Hematopoietic multipotent progenitor cell treated with erythropoietin and hydrocortisone succinate and interleukin-3 and kit ligand, for 17 days (in vitro differentiated cells): ENCODE measurements at regions not wholly inside any gene's neighbourhood (a gene's known extent, or its start where the extent isn't known, plus 50 kb on each side); places are given as distances from the start of the nearest gene placed in this dataset.

Source experiments
- DNase-seq: peaks from one replicate; pipeline ENCODE4 v3.0.0-alpha.2; 2015; ENCODE audit warnings: low spot score

- DNase-seq, result no peak
Observed at GRCh38 chr11:119545978-119546915, 123.3 kb upstream of the THY1 start.

- DNase-seq, result no peak
Observed at GRCh38 chr11:119540370-119541125, 117.6 kb upstream of the THY1 start.

- DNase-seq, result no peak
Observed at GRCh38 chr11:119539583-119539982, 116.6 kb upstream of the THY1 start.

- DNase-seq, result no peak
Observed at GRCh38 chr11:119538753-119539152, 115.8 kb upstream of the THY1 start.

- DNase-seq, result no peak
Observed at GRCh38 chr11:119537306-119538253, 114.6 kb upstream of the THY1 start.

DNA sequence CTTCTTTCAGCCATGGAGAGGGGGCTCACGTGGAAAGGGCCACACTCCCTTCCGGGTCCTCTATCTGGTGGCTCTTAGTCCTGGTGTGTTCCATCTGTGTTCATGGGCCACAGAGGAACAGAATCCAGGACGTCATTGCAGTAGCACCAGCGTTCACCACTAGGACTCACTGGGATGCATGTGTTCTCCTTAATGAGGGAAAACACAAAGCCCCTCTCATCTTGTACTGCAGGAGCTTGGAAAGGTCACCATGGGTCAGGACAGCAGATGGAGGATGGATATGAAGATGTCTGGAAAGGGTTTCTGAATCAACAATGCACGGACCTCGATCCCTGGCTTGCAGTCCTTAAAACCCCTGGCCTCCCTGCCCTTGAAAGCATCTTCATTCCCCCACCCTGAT is 113.8 kb upstream of the THY1 start:
- no peak for DNase-seq

DNA sequence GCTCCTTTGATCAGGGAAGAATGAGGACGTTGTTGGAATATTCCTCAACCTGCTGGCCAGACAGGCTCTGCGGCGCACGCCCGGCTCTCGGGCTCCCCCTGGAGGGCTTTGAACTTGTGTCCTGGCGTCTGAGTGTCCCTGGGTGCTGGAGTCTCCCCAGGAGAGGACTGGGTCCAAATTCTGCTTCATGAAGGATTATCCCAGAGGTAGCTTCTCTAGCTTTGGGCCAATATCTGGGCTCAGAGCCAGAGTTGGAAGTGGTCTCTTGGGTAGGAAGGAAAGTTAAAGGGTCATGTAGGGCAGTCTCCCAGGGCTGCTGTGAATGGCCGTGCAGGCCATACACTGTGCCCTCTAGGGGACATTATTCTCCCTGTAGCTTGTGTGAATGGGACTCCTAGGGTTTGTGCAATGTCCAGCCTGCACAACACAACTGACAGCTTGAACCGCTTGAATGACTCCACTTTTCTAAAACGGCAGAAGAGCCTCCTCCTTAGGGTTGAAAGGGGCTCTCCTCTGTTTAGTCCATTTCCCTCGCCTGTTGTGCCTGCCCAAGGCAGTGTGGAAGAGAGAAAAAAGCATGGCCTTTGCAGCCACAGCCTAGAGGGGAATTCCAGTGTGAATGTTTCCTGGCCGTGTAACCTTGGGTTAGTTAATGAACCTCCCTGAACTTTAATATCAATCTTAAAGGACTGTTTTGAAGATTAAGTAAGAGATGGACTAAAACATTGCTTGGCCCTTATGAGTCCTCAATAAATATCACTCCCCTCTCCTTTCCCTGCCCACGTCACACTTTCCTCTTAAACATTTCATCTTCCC is 111.2 kb upstream of the THY1 start:
- peak; percentile 39 for DNase-seq

GRCh38 chr11:119533462-119533861 is 110.5 kb upstream of the THY1 start:
- DNase-seq, result no peak

DNA sequence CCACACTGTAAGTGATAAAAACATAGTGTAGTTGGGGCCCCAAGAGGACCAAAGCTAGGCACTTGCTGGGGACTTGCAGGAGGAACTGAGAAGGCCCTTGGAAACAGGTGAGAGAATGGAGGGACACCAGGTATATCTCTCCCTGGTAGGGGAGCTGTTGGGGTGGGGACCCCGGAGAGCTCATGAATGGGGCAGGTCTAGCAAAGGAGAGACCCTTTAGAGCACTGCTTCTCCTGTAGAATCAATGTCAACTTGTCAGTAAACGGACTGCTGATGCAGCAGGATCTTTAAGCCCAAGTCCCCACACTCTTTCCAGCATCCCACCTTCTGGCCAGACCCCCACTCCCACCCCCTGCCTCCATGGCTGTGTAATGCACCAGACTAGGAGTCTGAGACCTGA is 109.6 kb upstream of the THY1 start:
- DNase-seq, result no peak

- DNase-seq, result no peak
Observed at GRCh38 chr11:119531623-119532022, 108.7 kb upstream of the THY1 start.

DNA sequence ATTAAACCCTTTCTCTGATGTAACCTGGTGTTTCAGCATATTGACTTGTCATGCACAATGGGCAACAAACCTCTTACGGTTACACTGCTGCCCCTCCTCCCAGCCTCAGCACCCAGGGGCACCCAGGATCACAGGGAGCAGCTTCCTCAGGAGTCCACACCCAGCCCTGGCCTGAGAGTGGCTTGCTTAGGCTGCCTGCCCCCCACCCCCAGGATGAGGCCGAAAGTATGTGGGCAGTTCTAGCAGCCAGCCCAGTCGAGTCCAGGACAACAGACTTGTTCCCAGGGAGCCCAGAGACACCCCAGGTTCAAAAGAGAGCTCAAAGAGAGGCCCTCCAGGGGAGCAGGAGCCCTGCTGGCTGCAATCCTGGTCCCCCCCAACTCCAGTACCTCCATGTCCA is 108.1 kb upstream of the THY1 start:
- DNase-seq, result no peak

- no peak for DNase-seq
Observed at GRCh38 chr11:119530509-119530908, 107.5 kb upstream of the THY1 start.

DNA sequence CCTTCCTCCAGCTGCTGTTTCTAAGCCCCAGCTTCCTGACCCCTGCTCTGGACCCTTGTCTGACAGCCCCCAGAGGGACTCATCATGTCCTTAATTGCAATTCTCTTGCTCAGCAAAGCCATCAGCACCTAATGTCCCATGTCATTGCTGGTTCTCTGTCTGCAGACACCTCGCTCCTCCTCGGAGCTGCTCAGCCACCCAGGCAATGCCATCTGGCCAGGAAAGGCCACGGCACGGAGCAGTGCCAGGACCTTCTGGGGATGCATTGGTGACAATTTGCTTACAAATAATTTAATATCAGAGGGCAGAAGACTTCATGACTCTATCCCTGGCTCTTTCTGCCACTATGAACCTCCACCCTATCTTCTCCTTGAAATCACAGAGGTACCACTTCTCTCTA is 107.0 kb upstream of the THY1 start:
- no peak for DNase-seq

- DNase-seq, result no peak
Observed at GRCh38 chr11:119529063-119529845, 106.3 kb upstream of the THY1 start.

DNA sequence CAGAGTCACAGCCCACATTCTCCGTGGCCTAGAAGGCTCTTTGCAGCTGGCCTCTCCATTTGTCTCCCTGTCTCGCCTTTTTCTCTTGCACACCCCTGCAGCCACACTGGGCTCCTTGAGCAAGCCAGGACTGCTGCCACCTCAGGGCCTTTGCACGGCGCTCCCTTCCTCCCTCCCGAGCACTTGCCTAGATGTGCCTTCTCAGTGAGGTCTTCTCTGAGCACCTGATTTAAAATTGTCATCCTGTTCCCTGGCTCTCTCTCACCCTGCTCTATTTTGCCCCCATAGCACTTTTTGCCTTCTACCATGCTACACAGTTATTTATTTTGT is 102.9 kb upstream of the THY1 start:
- no peak for DNase-seq

DNA sequence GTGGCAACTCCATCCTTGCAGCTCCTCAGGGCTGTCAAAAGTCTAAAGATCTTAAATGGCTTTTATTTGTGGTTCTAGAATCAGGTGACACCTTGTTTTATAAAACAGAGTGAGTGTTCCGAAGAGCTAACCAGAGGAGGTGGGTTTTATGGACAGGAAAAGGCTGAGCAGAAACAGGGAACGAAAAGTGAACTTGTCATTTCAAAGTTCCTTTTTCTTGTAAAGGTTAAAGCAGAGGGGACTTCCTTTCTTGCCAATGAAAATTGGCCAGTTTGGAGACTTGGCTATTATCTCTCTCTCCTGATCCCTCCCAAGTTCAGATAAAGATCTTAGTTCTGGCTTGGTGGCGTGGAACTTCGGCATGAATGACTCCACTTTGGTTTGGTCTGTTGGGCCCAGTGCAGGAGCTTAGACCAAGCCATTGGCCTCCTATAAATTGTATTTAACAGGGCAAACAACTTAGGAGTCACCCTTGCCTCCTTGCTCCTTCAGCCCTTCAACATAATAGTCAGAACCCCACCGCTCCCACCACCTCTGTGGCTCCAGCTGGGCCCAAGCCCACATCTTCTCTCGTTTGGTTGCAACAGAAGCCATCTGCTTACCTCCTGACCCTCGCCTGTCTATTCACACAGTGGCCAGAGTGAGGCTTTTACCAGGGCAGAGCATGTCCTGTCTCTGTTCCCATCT is 102.4 kb upstream of the THY1 start:
- no peak for DNase-seq

GRCh38 chr11:119523539-119524157 is 100.7 kb upstream of the THY1 start:
- DNase-seq, result no peak

DNA sequence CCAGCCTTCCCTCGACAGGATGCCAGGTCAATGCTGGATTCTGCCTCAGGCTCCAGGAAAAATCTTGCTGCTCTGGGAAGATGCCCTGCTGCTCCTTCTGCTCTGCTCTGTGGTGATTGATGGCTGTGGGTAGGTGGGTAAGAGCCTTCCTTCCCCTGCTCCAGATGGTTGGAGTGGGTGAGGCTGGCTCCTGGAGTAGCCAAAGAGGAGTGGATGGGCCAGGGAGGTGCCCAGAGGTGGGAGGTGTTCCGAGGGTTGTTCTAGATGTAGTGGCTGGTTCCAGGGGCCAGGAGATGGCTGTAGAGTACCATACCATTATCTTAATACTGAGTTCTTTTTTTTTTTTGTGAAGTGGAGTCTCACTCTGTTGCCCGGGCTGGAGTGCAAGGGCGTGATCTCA is 99.6 kb upstream of the THY1 start:
- DNase-seq, result no peak

GRCh38 chr11:119521551-119521950 is 98.6 kb upstream of the THY1 start:
- no peak for DNase-seq

DNA sequence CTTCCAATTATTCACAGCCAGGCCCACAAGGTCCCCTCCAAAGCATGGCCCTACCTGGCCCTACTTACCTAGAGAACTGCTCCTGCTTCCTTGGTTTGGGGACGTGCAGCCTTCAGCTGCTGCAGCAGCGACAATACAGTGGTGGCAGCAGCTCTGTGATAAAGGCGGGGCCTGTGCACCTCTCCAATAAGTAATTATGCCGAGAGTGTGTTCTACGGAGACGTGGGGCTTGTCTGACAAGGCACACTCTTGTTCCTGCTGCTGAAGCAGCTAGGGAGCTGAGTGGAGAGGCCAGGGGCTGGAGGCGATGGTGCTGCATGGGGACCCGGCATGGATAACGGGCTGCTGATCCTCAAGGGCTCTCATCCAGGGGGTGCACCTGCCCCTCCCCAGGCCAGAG is 98.0 kb upstream of the THY1 start:
- no peak for DNase-seq
